OCI-LY3 (cell line): ENCODE measurements at regions not wholly inside any gene's neighbourhood (a gene's known extent, or its start where the extent isn't known, plus 50 kb on each side); places are given as distances from the start of the nearest gene placed in this dataset.

Experiments
- EZH2phosphoT487 ChIP-seq: fragments of 200-600 bp; shearing (Covaris generic); IDR thresholded peaks from 2 replicates; pipeline ENCODE4 v1.6.1; 2018; ENCODE audit warnings: antibody characterized with exemption, mixed run types, low read depth
- TF ChIP-seq, protein P1 (sequence below): fragments of 200-600, 300-600 bp; sonication (generic); IDR thresholded peaks from 2 replicates; pipeline ENCODE4 v1.5.1; 2014; ENCODE audit warnings: antibody characterized with exemption, low read length, low read depth

- TF ChIP-seq, protein P1, sequence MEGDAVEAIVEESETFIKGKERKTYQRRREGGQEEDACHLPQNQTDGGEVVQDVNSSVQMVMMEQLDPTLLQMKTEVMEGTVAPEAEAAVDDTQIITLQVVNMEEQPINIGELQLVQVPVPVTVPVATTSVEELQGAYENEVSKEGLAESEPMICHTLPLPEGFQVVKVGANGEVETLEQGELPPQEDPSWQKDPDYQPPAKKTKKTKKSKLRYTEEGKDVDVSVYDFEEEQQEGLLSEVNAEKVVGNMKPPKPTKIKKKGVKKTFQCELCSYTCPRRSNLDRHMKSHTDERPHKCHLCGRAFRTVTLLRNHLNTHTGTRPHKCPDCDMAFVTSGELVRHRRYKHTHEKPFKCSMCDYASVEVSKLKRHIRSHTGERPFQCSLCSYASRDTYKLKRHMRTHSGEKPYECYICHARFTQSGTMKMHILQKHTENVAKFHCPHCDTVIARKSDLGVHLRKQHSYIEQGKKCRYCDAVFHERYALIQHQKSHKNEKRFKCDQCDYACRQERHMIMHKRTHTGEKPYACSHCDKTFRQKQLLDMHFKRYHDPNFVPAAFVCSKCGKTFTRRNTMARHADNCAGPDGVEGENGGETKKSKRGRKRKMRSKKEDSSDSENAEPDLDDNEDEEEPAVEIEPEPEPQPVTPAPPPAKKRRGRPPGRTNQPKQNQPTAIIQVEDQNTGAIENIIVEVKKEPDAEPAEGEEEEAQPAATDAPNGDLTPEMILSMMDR: no peak
- TF ChIP-seq EZH2phosphoT487: no peak
Measured at GRCh38 chr3:44021651-44022594, 219.8 kb upstream of the TOPAZ1 start.
